ENCODE measurements at regions not wholly inside any gene's neighbourhood (a gene's known extent, or its start where the extent isn't known, plus 50 kb on each side); places are given as distances from the start of the nearest gene placed in this dataset.

DNA sequence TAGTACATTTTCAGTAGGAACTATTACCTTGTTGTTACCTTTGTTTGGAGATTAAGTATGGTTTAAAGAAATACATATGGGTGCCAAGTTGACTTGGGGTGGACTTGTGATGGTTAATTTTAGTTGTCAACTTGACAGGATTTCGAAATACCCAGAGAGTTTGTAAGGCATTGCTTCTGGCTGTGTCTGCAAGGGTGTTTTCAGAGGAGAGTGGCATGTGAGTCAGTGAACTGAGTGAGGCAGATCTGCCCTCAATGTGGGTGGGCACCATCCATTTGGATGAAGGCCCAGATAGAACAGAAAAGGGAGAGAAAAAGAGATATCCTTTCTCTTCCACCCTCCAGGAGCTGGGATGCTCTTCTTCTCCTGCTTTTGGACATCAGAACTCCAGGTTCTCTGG lies 315.5 kb downstream of the GPATCH2 start:
- intact Hi-C loops (cut with DNase I), result no loop called here
- Histone ChIP-seq H3K36me3 (no peaks in the 10 kb centered on the region), H3K4me3 (replicated peaks in 1 of 3) (no peak overlapping the region), H3K9me3 (no peaks in the 10 kb centered on the region), H3K27me3 (no peaks in the 10 kb centered on the region), H3K4me1 (no peaks in the 10 kb centered on the region), H3K27ac (no peak overlapping the region)
- DNase-seq, result no peak
- WGBS, 2 donors, result 31 to 32% methylated on average over 1 of the region's 1 CpG
- TF ChIP-seq POLR2A (IDR thresholded peaks at IDR 0.05), result no peak
- no peak for TF ChIP-seq CTCF (IDR thresholded peaks at IDR 0.05)

- H3K4me3 ChIP-seq (replicated peaks in 1 of 3), result no peak overlapping the region
- H3K27ac ChIP-seq, result no peak overlapping the region
- WGBS, 2 donors, result 91 to 94% methylated on average over 5 of the region's 5 CpGs
- TF ChIP-seq CTCF (IDR thresholded peaks at IDR 0.05) (no peak), POLR2A (IDR thresholded peaks at IDR 0.05) (no peak)
- no peaks in the 10 kb centered on the region for H3K4me1 ChIP-seq
- no peaks in the 10 kb centered on the region for H3K9me3 ChIP-seq
- intact Hi-C loops (cut with DNase I), result no loop called here
- H3K27me3 ChIP-seq, result no peaks in the 10 kb centered on the region
- no peak for DNase-seq
- H3K36me3 ChIP-seq, result no peaks in the 10 kb centered on the region
These were observed 317.8 kb downstream of the GPATCH2 start for GRCh38 chr1:217313096-217313495.

DNA sequence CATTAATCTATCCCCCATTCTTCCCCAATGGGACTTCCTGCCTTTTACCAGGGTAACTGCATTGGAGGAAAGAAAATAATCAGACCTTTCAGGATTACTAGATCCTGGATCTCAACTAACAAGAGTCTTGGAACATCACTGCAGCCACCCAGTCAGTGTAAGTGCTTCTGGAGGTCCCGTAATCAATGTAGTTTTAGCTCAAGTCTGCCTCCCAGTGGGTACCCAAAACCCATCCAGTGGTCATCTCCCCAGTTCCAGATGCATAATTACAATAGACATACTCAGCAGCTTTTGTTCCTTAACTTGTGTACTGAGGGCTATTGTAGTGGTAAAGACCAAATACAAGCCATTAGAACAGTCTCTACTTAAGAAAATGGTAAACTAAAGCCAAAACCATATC lies 319.1 kb downstream of the GPATCH2 start:
- intact Hi-C loops (cut with DNase I), result no loop called here
- 60 to 73% methylated on average over 1 of the region's 1 CpG for WGBS, 2 donors

DNA sequence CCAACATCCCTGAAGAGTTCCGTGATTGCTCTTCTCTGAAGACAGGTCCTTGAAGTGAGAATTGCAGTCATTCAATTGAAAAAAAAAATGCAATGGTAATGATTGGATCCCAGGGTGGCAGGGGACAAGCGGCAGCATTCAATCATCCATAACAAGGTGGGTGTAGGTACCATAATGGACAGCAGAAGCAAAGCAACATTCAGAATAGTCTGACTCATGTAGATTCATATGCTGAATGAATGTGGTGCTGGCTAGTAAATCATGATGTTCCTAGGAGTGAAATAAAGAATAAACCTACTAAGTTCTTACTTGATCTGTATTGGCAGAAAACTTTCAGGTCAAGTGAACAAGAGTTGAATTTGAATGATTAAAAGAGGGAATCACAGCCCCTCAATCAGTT lies 319.6 kb downstream of the GPATCH2 start:
- Histone ChIP-seq H3K36me3 (no peaks in the 10 kb centered on the region), H3K9me3 (no peaks in the 10 kb centered on the region)

More for the DNA sequence above, 319.1 kb downstream of the GPATCH2 start:
- Histone ChIP-seq H3K4me3 (replicated peaks in 1 of 3) (no peak overlapping the region), H3K4me1 (no peaks in the 10 kb centered on the region), H3K36me3 (no peaks in the 10 kb centered on the region), H3K27ac (no peak overlapping the region), H3K9me3 (no peaks in the 10 kb centered on the region), H3K27me3 (no peaks in the 10 kb centered on the region)
- TF ChIP-seq POLR2A (IDR thresholded peaks at IDR 0.05), result no peak
- no peak for TF ChIP-seq CTCF (IDR thresholded peaks at IDR 0.05)
- no peak for DNase-seq

DNA sequence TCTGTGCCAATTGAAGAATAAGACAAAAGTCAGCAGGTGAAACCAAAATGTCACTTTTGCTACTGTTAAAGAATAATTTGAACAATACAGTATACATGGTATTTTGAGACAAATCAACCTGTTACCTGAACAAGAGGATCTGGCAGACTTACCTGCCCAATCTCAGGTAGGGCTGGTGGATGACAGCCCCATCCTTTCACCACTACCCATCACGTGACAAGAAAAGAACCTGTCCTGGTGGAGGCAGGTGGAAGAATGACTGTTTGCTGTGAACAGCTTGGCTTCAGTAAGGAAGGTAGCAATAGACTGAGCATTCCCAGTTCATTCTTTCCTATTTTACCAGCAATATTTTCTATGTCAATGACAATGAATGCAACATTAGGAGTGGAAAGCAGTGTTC lies 349.6 kb downstream of the GPATCH2 start:
- no peaks in the 10 kb centered on the region for H3K27me3 ChIP-seq
- DNase-seq, result no peak
- no peaks in the 10 kb centered on the region for H3K9me3 ChIP-seq
- intact Hi-C loops (cut with DNase I), result no loop called here
- H3K36me3 ChIP-seq, result no peaks in the 10 kb centered on the region
- WGBS, 2 donors, result 75% methylated on average over 1 of the region's 1 CpG
- no peak overlapping the region for H3K27ac ChIP-seq
- no peaks in the 10 kb centered on the region for H3K4me1 ChIP-seq
- no peak overlapping the region for H3K4me3 ChIP-seq (replicated peaks in 1 of 3)
- TF ChIP-seq POLR2A (IDR thresholded peaks at IDR 0.05) (no peak), CTCF (IDR thresholded peaks at IDR 0.05) (no peak)

More for the DNA sequence above, 319.6 kb downstream of the GPATCH2 start:
- no peak for TF ChIP-seq POLR2A (IDR thresholded peaks at IDR 0.05)
- TF ChIP-seq CTCF (IDR thresholded peaks at IDR 0.05), result no peak
- Histone ChIP-seq H3K27ac (no peak overlapping the region), H3K4me3 (replicated peaks in 1 of 3) (no peak overlapping the region), H3K27me3 (no peaks in the 10 kb centered on the region), H3K4me1 (no peaks in the 10 kb centered on the region)
- intact Hi-C loops (cut with DNase I), result no loop called here
- WGBS, 2 donors, result 94% methylated on average over 2 of the region's 2 CpGs
- no peak for DNase-seq
